ENCODE measurements at regions not wholly inside any gene's neighbourhood (a gene's known extent, or its start where the extent isn't known, plus 50 kb on each side); places are given as distances from the start of the nearest gene placed in this dataset.

GRCh38 chr2:236717120-236717519, 147.5 kb downstream of the ACKR3 start (continued):
- TF ChIP-seq CHD7 (IDR thresholded peaks at IDR 0.05; ENCODE audit: insufficient replicate concordance, low read length) (no peak), RFX5 (IDR thresholded peaks at IDR 0.05; ENCODE audit: borderline replicate concordance, low read depth, low read length) (no peak), RNF2 (IDR thresholded peaks at IDR 0.05; ENCODE audit: borderline replicate concordance, low read depth, low read length, missing control alignments, poor library complexity, severe bottlenecking) (no peak), SP4 (IDR thresholded peaks at IDR 0.05; ENCODE audit: low read length) (no peak), BRCA1 (IDR thresholded peaks at IDR 0.05; ENCODE audit: low read depth, low read length) (no peak), ZNF274 (IDR thresholded peaks at IDR 0.05; ENCODE audit: borderline replicate concordance, extremely low read depth, low read length) (no peak), CTCF (IDR thresholded peaks at IDR 0.05; ENCODE audit: control extremely low read depth in 1 of 3, insufficient read depth in 1 of 3, low read depth in 1 of 3, low read length in 3 of 3) (no peak), CBX5 (IDR thresholded peaks at IDR 0.05; ENCODE audit: low read depth, low read length) (no peak), GTF2F1 (IDR thresholded peaks at IDR 0.05; ENCODE audit: borderline replicate concordance, low read depth, low read length) (no peak)

Data from H1 (cell line).